Brain microvascular endothelial cell (primary cell): ENCODE measurements at regions not wholly inside any gene's neighbourhood (a gene's known extent, or its start where the extent isn't known, plus 50 kb on each side); places are given as distances from the start of the nearest gene placed in this dataset.

Experiments used
- DNase-seq: peaks from one replicate; pipeline ENCODE4 v3.0.0-alpha.2; 2020
- H3K27ac ChIP-seq: fragments of 250-450 bp; sonication (Bioruptor Pico); 2 replicates; pipeline ENCODE4 v1.5.1; 2020; ENCODE audit warnings: mild to moderate bottlenecking, moderate library complexity
- H3K27me3 ChIP-seq: fragments of 250-450 bp; sonication (Bioruptor Pico); replicated peaks from 2 replicates; pipeline ENCODE4 v1.5.1; 2020; ENCODE audit warnings: mild to moderate bottlenecking
- H3K36me3 ChIP-seq: fragments of 250-450 bp; sonication (Bioruptor Pico); replicated peaks from 2 replicates; pipeline ENCODE4 v1.5.1; 2020; ENCODE audit warnings: mild to moderate bottlenecking
- H3K4me3 ChIP-seq: 2 replicates; pipeline ENCODE4 v1.5.1; 2011; ENCODE audit warnings: low read depth, mild to moderate bottlenecking, control low read depth, low read length, moderate library complexity
- CTCF ChIP-seq: IDR thresholded peaks from 2 replicates; pipeline ENCODE4 v1.5.1; 2011; ENCODE audit warnings: low read depth, mild to moderate bottlenecking, moderate library complexity, low read length, control low read depth, inconsistent platforms; ENCODE audit errors: missing control alignments
- in situ Hi-C: cut with HindIII; loops from 2 replicates; pipeline ENCODE4 v1.10.0; 2017; ENCODE audit warnings: low sequenced_read_pairs, low pct_ligation_motif_present

- H3K27ac ChIP-seq: no peak overlapping the region
Observed at GRCh38 chr6:115668211-115668610, 392.5 kb downstream of the FRK start.

GRCh38 chr6:115667478-115668026 lies 393.1 kb downstream of the FRK start:
- in situ Hi-C loops: no loop called here
- no peaks in the 10 kb centered on the region for H3K36me3 ChIP-seq
- H3K27ac ChIP-seq: no peak overlapping the region
- no peak for TF ChIP-seq CTCF
- H3K4me3 ChIP-seq: no peak overlapping the region
- DNase-seq: no peak
- no peaks in the 10 kb centered on the region for H3K27me3 ChIP-seq

More at GRCh38 chr6:115668211-115668610, 392.5 kb downstream of the FRK start:
- DNase-seq: no peak
- H3K36me3 ChIP-seq: no peaks in the 10 kb centered on the region
- in situ Hi-C loops: no loop called here
- no peaks in the 10 kb centered on the region for H3K27me3 ChIP-seq
- TF ChIP-seq CTCF: no peak
- no peak overlapping the region for H3K4me3 ChIP-seq

GRCh38 chr6:115666997-115667396 lies 393.7 kb downstream of the FRK start:
- Histone ChIP-seq H3K36me3 (no peaks in the 10 kb centered on the region), H3K4me3 (no peak overlapping the region), H3K27ac (no peak overlapping the region), H3K27me3 (no peaks in the 10 kb centered on the region)
- in situ Hi-C loops: no loop called here
- DNase-seq: no peak
- TF ChIP-seq CTCF: no peak

- no peaks in the 10 kb centered on the region for H3K27me3 ChIP-seq
- TF ChIP-seq CTCF: no peak
- in situ Hi-C loops: no loop called here
- no peaks in the 10 kb centered on the region for H3K36me3 ChIP-seq
- no peak overlapping the region for H3K27ac ChIP-seq
- DNase-seq: no peak
- H3K4me3 ChIP-seq: no peak overlapping the region
Observed at GRCh38 chr6:115665310-115665709, 395.4 kb downstream of the FRK start.

- no peaks in the 10 kb centered on the region for H3K36me3 ChIP-seq
- H3K27me3 ChIP-seq: no peaks in the 10 kb centered on the region
- no peak overlapping the region for H3K27ac ChIP-seq
- TF ChIP-seq CTCF: no peak
- H3K4me3 ChIP-seq: no peak overlapping the region
- in situ Hi-C loops: no loop called here
- DNase-seq: no peak
Observed at GRCh38 chr6:115663681-115664080, 397.0 kb downstream of the FRK start.

- Histone ChIP-seq H3K27ac (no peak overlapping the region), H3K36me3 (no peaks in the 10 kb centered on the region), H3K27me3 (no peaks in the 10 kb centered on the region), H3K4me3 (no peak overlapping the region)
- in situ Hi-C loops: no loop called here
- no peak for DNase-seq
- TF ChIP-seq CTCF: peak; percentile 38
Observed at GRCh38 chr6:115643762-115644161, 416.9 kb downstream of the FRK start.
